DOHH2 (cell line): ENCODE measurements at regions not wholly inside any gene's neighbourhood (a gene's known extent, or its start where the extent isn't known, plus 50 kb on each side); places are given as distances from the start of the nearest gene placed in this dataset.

ENCODE experiments used
- EZH2phosphoT487 ChIP-seq: fragments of 200-600 bp; sonication (generic); IDR thresholded peaks from 2 replicates; pipeline ENCODE4 v1.6.1; 2017; ENCODE audit warnings: borderline replicate concordance, mild to moderate bottlenecking, antibody characterized with exemption, low read length, moderate library complexity, mixed read lengths
- TF ChIP-seq, protein P1 (sequence below): fragments of 200-600 bp; sonication (generic); IDR thresholded peaks from one replicate; pipeline ENCODE4 v1.5.1; 2014; ENCODE audit warnings: antibody characterized with exemption, mild to moderate bottlenecking, low read depth, low read length; ENCODE audit not compliant: poor library complexity, severe bottlenecking

DNA sequence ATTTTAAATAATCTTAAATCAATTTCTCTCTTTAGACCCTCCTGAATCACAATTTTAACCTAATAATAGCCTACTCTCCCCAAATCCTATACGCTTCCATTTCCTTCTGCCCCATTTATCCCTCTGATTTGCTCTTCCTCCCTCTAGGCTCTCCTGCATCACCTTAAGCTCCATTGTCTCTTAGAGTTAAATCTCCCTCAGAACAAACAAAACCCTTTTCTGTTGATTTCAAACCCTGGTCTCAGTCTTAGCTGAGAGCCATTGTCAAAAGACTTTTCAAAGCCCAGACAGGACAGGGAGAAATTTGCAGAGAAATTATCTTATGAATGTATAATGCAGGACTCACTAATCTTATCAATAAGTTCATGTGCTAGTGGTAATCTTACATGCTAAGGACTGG, 106.1 kb downstream of the C12orf75 start:
- TF ChIP-seq, protein P1, sequence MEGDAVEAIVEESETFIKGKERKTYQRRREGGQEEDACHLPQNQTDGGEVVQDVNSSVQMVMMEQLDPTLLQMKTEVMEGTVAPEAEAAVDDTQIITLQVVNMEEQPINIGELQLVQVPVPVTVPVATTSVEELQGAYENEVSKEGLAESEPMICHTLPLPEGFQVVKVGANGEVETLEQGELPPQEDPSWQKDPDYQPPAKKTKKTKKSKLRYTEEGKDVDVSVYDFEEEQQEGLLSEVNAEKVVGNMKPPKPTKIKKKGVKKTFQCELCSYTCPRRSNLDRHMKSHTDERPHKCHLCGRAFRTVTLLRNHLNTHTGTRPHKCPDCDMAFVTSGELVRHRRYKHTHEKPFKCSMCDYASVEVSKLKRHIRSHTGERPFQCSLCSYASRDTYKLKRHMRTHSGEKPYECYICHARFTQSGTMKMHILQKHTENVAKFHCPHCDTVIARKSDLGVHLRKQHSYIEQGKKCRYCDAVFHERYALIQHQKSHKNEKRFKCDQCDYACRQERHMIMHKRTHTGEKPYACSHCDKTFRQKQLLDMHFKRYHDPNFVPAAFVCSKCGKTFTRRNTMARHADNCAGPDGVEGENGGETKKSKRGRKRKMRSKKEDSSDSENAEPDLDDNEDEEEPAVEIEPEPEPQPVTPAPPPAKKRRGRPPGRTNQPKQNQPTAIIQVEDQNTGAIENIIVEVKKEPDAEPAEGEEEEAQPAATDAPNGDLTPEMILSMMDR = no peak
- no peak for TF ChIP-seq EZH2phosphoT487
